Kidney epithelial cell (primary cell): ENCODE measurements at regions not wholly inside any gene's neighbourhood (a gene's known extent, or its start where the extent isn't known, plus 50 kb on each side); places are given as distances from the start of the nearest gene placed in this dataset.

Experiments used
- DNase-seq: peaks from one replicate; pipeline ENCODE4 v3.0.0-alpha.2; 2010; ENCODE audit warnings: low read depth
- H3K27me3 ChIP-seq: 2 replicates; pipeline ENCODE4 v1.6.0; 2011; ENCODE audit warnings: low read length; ENCODE audit not compliant: control insufficient read depth, insufficient read depth
- H3K36me3 ChIP-seq: 2 replicates; pipeline ENCODE4 v1.5.1; 2011; ENCODE audit warnings: low read length; ENCODE audit not compliant: control insufficient read depth, insufficient read depth
- H3K4me3 ChIP-seq: 2 replicates; pipeline ENCODE4 v1.5.1; 2011; ENCODE audit warnings: low read depth, mild to moderate bottlenecking, control low read depth, low read length
- TF ChIP-seq, protein P1 (sequence below): IDR thresholded peaks from 2 replicates; pipeline ENCODE4 v1.5.1; 2011; ENCODE audit warnings: mild to moderate bottlenecking, moderate library complexity, low read length, control low read depth, inconsistent platforms; ENCODE audit not compliant: insufficient read depth, poor library complexity, severe bottlenecking

DNA sequence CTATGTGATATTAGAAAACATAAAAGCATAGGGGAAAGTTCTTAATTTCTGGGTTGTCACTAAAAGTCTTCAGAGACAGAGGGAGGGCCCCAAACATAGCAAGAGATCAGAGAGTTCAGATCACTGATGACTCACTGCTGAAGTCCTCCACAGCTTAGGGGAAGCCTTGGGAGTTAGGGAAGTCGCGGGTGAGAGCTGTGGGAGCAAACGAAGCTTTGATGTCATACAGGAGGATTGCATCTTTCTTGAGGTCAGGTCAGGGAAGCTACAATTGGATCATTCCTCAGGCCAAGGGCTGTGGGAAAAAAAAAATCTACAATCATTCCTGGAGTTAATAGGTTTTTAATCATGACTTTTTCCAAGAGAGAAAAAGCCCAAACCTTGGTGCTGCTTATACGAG, 96.2 kb downstream of the COPS8 start:
- DNase-seq: peak; percentile 72
- Histone ChIP-seq H3K4me3 (no peak overlapping the region), H3K36me3 (no peaks in the 10 kb centered on the region), H3K27me3 (no peaks in the 10 kb centered on the region)
- TF ChIP-seq, protein P1, sequence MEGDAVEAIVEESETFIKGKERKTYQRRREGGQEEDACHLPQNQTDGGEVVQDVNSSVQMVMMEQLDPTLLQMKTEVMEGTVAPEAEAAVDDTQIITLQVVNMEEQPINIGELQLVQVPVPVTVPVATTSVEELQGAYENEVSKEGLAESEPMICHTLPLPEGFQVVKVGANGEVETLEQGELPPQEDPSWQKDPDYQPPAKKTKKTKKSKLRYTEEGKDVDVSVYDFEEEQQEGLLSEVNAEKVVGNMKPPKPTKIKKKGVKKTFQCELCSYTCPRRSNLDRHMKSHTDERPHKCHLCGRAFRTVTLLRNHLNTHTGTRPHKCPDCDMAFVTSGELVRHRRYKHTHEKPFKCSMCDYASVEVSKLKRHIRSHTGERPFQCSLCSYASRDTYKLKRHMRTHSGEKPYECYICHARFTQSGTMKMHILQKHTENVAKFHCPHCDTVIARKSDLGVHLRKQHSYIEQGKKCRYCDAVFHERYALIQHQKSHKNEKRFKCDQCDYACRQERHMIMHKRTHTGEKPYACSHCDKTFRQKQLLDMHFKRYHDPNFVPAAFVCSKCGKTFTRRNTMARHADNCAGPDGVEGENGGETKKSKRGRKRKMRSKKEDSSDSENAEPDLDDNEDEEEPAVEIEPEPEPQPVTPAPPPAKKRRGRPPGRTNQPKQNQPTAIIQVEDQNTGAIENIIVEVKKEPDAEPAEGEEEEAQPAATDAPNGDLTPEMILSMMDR: no peak

DNA sequence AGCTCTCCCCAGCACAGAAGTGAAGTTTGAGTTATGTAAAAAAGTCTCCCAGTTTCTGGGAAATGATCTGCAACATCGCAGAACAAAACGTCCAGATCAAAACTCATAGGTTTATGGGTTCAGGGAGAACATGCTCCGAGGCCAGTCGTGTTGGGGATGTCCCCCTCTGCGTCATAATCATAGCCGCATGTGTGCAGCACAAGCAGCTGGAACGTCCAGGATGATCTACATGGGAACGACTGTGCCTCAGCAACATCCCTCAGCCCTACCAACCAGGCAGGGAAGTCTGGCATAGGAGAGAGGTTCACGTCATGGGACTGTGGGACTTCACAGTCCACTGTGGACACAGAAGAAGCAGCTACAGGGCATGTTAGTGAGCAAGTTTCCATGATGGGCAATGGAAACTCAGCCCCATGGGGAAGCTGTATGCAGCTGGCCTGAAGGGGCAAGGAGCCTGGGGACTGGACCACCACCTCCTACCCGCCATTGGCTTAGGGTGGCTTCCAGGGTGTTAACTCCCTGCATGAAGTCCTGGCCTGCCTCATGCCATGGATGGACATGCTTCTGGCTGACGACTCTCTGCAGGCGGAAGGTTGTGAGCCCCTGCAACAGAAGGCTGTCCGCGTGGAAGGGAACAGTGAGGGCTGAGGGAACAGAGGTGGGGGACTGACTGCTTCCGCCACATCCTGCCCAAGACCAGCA, 96.9 kb downstream of the COPS8 start:
- no peak overlapping the region for H3K4me3 ChIP-seq
- no peak for DNase-seq
- TF ChIP-seq, protein P1: no peak
- no peaks in the 10 kb centered on the region for H3K36me3 ChIP-seq
- H3K27me3 ChIP-seq: no peaks in the 10 kb centered on the region

GRCh38 chr2:237184192-237184918, 98.7 kb downstream of the COPS8 start:
- Histone ChIP-seq H3K36me3 (no peaks in the 10 kb centered on the region), H3K27me3 (no peaks in the 10 kb centered on the region), H3K4me3 (no peak overlapping the region)
- TF ChIP-seq, protein P1: no peak
- DNase-seq: no peak

GRCh38 chr2:237184919-237185552, 99.3 kb downstream of the COPS8 start:
- H3K36me3 ChIP-seq: no peaks in the 10 kb centered on the region
- no peaks in the 10 kb centered on the region for H3K27me3 ChIP-seq
- H3K4me3 ChIP-seq: no peak overlapping the region
- TF ChIP-seq, protein P1: no peak
- no peak for DNase-seq

DNA sequence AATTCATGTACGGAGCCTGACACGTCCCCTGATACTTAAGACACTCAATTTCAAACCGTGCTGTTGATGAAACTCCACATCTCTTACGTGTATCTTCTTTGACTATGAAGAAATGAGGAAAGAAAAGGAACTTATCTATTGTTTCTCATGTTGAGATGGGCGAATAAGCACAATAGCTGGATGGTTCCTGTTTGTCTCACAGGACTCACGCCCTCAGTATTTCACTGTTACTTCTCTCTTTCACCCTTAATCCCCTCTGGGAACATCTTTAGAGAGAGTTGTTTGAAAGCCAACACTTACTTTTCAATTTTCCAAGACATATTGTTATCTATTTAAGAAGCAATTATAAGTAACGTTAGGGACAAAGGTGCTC, 99.8 kb downstream of the COPS8 start:
- no peaks in the 10 kb centered on the region for H3K36me3 ChIP-seq
- H3K4me3 ChIP-seq: no peak overlapping the region
- H3K27me3 ChIP-seq: no peaks in the 10 kb centered on the region
- no peak for DNase-seq
- TF ChIP-seq, protein P1: no peak
